ENCODE measurements at regions not wholly inside any gene's neighbourhood (a gene's known extent, or its start where the extent isn't known, plus 50 kb on each side); places are given as distances from the start of the nearest gene placed in this dataset.

- Histone ChIP-seq H3K36me3 (no peaks in the 10 kb centered on the region), H3K27me3 (no peaks in the 10 kb centered on the region), H3K4me1 (no peaks in the 10 kb centered on the region), H3K27ac (no peak overlapping the region), H3K9me3 (no peaks in the 10 kb centered on the region), H3K4me3 (no peak overlapping the region)
- TF ChIP-seq CTCF (IDR thresholded peaks at IDR 0.05) = no peak
- intact Hi-C loops (cut with DNase I; ENCODE audit: low total_unique reads) = no loop called here
- no peak for DNase-seq
These were observed 280.1 kb downstream of the PTPRC start for GRCh38 chr1:198918920-198919319.

GRCh38 chr1:198919667-198920398 is 281.0 kb downstream of the PTPRC start:
- H3K27me3 ChIP-seq = no peaks in the 10 kb centered on the region
- H3K4me1 ChIP-seq = no peaks in the 10 kb centered on the region
- no peaks in the 10 kb centered on the region for H3K9me3 ChIP-seq
- no peaks in the 10 kb centered on the region for H3K36me3 ChIP-seq
- no peak for TF ChIP-seq CTCF (IDR thresholded peaks at IDR 0.05)
- H3K4me3 ChIP-seq = no peak overlapping the region
- no peak for DNase-seq
- no peak overlapping the region for H3K27ac ChIP-seq
- intact Hi-C loops (cut with DNase I; ENCODE audit: low total_unique reads) = no loop called here

GRCh38 chr1:198922638-198923430 is 284.0 kb downstream of the PTPRC start:
- H3K4me3 ChIP-seq = no peak overlapping the region
- no peak for TF ChIP-seq CTCF (IDR thresholded peaks at IDR 0.05)
- no peak overlapping the region for H3K27ac ChIP-seq
- intact Hi-C loops (cut with DNase I; ENCODE audit: low total_unique reads) = no loop called here
- H3K4me1 ChIP-seq = no peaks in the 10 kb centered on the region
- no peaks in the 10 kb centered on the region for H3K36me3 ChIP-seq
- no peaks in the 10 kb centered on the region for H3K27me3 ChIP-seq
- H3K9me3 ChIP-seq = no peaks in the 10 kb centered on the region
- no peak for DNase-seq

- Histone ChIP-seq H3K9me3 (no peaks in the 10 kb centered on the region), H3K27ac (no peak overlapping the region), H3K4me1 (no peaks in the 10 kb centered on the region), H3K4me3 (no peak overlapping the region), H3K36me3 (no peaks in the 10 kb centered on the region), H3K27me3 (no peaks in the 10 kb centered on the region)
- intact Hi-C loops (cut with DNase I; ENCODE audit: low total_unique reads) = no loop called here
- DNase-seq = no peak
- no peak for TF ChIP-seq CTCF (IDR thresholded peaks at IDR 0.05)
These were observed 285.2 kb downstream of the PTPRC start for GRCh38 chr1:198923993-198924392.

GRCh38 chr1:198925567-198925966 is 286.7 kb downstream of the PTPRC start:
- Histone ChIP-seq H3K27ac (no peak overlapping the region), H3K9me3 (no peaks in the 10 kb centered on the region), H3K36me3 (no peaks in the 10 kb centered on the region), H3K4me1 (no peaks in the 10 kb centered on the region), H3K27me3 (no peaks in the 10 kb centered on the region), H3K4me3 (no peak overlapping the region)
- TF ChIP-seq CTCF (IDR thresholded peaks at IDR 0.05) = no peak
- intact Hi-C loops (cut with DNase I; ENCODE audit: low total_unique reads) = no loop called here
- DNase-seq = no peak

Data from tibial artery (tissue), 4 donors.